ENCODE measurements at regions not wholly inside any gene's neighbourhood (a gene's known extent, or its start where the extent isn't known, plus 50 kb on each side); places are given as distances from the start of the nearest gene placed in this dataset.

DNA sequence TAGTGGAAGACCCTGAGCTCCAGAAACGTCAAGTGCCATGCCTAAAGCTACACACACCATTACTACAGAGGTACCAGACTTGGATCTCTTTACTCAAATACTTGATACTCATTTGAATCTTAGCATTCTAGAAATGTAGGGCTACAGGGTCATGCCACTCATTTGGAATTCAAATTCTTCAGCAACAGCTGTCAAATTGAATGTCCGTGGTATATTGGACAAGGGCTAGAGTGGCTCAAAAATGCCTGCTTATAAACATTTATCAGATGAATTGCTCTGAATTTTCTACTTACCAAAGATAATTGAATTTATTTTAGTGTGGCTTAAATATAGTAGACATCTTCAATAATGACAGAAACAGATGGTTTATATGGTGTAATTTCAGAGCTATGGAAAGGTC is 669.7 kb downstream of the SLC4A3 start:
- TF ChIP-seq CTCF (IDR thresholded peaks at IDR 0.05) (no peak), POLR2AphosphoS5 (IDR thresholded peaks at IDR 0.05) (no peak), POLR2A (IDR thresholded peaks at IDR 0.05) (no peak)
